ENCODE measurements at regions not wholly inside any gene's neighbourhood (a gene's known extent, or its start where the extent isn't known, plus 50 kb on each side); places are given as distances from the start of the nearest gene placed in this dataset.

- TF ChIP-seq E2F1 (CRISPR knock-in tag; IDR thresholded peaks at IDR 0.05) (no peak), TBL1XR1 (IDR thresholded peaks at IDR 0.05; ENCODE audit: borderline replicate concordance, low read length, partially characterized antibody) (no peak), SUZ12 (IDR thresholded peaks at IDR 0.05; ENCODE audit: low read depth, low read length) (no peak), CTCF (CRISPR knock-in tag; IDR thresholded peaks at IDR 0.05) (no peak), NCOA2 (CRISPR knock-in tag; IDR thresholded peaks at IDR 0.05) (no peak), ZNF263 (CRISPR knock-in tag; IDR thresholded peaks at IDR 0.05) (no peak), MXD1 (CRISPR knock-in tag; IDR thresholded peaks at IDR 0.05) (no peak), TAF1 (CRISPR knock-in tag; IDR thresholded peaks at IDR 0.05) (no peak), FOXK1 (CRISPR knock-in tag; IDR thresholded peaks at IDR 0.05; ENCODE audit: borderline replicate concordance, low read depth) (no peak), ZFP1 (CRISPR knock-in tag; IDR thresholded peaks at IDR 0.05) (no peak), SRY (CRISPR knock-in tag; IDR thresholded peaks at IDR 0.05) (no peak), ZNF451 (CRISPR knock-in tag; IDR thresholded peaks at IDR 0.05) (no peak), GABPB1 (CRISPR knock-in tag; IDR thresholded peaks at IDR 0.05) (no peak)
Measured at GRCh38 chr1:115539736-115540135, 102.0 kb upstream of the VANGL1 start.

Data from HepG2 (cell line).